Stomach (tissue), 4 donors: ENCODE measurements at regions not wholly inside any gene's neighbourhood (a gene's known extent, or its start where the extent isn't known, plus 50 kb on each side); places are given as distances from the start of the nearest gene placed in this dataset.

Source experiments
- CTCF ChIP-seq, 7 experiments: fragments of 450-650 bp in 4 of 7; fragments of 200-600 bp in 3 of 7; sonication (generic) in 3 of 7; IDR thresholded peaks; one replicate each; pipeline ENCODE4 v1.5.1; 2016 to 2019; ENCODE audit warnings: antibody characterized with exemption in 7 of 7, control low read depth in 2 of 7, mild to moderate bottlenecking in 1 of 7
- EP300 ChIP-seq: sonication (generic); formaldehyde crosslinking; IDR thresholded peaks from one replicate; pipeline ENCODE4 v1.6.1; 2017; ENCODE audit warnings: antibody characterized with exemption
- POLR2A ChIP-seq, 4 donors: fragments of 450-650 bp; IDR thresholded peaks; one replicate each; pipeline ENCODE4 v1.6.1; 2016; ENCODE audit warnings: antibody characterized with exemption in 4 of 4, control low read depth in 2 of 4, mild to moderate bottlenecking in 1 of 4, moderate library complexity in 1 of 4
- POLR2AphosphoS5 ChIP-seq, 3 donors: sonication (generic); formaldehyde crosslinking; IDR thresholded peaks; one replicate each; pipeline ENCODE4 v1.6.1; 2016; ENCODE audit warnings: antibody characterized with exemption in 3 of 3

- TF ChIP-seq CTCF (IDR thresholded peaks at IDR 0.05) (no peak), POLR2A (IDR thresholded peaks at IDR 0.05) (no peak), EP300 (no peak), POLR2AphosphoS5 (IDR thresholded peaks at IDR 0.05) (no peak)
Observed at GRCh38 chr1:68704800-68705443, 208.0 kb upstream of the DEPDC1 start.
